ENCODE measurements at regions not wholly inside any gene's neighbourhood (a gene's known extent, or its start where the extent isn't known, plus 50 kb on each side); places are given as distances from the start of the nearest gene placed in this dataset.
"Not testable (repeated sequence)": the region's sequence is repeated elsewhere in the genome, so short reads cannot be mapped to it uniquely, and the experiment has no call there.

DNA sequence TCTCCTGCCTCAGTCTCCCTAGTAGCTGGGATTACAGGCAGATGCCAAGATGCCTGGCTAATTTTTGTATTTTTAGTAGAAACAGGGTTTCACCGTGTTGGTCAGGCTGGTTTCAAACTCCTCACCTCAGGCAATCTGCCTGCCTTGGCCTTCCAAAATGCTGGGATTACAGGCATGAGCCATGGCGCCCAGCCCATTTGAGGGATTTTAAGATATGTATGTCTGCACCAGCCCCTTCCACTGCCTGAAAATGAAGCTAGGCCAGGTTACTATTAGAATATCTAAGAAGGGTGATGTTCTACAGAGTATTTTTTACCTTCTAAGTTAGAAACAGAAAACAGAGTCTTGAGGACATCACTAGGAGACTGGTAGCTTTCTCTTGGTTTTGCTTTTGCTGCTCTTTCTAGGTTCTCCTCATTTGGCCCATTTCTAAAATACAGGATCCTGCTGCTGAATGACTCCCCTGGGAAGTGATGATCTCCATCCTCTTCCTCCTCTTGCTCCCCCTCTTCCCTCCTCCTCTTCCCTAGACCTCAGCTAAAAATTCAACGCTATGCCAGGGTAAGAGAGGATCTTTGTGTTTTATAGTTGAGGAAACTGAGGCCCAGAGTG lies 118.5 kb downstream of the MYCN start:
- no peak for DNase-seq

GRCh38 chr2:16058256-16058655 lies 117.9 kb downstream of the MYCN start:
- DNase-seq, result no peak

DNA sequence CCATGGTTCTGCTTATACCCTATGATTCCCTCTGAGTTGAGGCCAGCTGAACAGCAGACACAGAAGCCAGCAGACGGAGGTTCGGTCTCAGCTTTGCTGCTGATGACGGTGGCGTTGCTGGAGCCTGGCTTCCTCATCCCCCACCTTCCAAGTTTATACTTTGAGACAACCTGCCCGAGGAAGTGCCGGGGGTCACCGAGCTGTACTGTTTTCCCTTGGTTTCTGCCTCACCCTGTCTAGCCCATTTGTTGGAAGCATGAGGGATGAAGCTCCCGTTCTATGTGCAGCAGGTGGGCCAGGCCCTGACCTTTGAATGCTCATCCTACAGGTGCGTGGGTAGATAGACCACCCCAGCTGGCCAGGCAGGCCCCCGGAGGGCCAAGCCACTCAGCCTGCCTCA lies 117.3 kb downstream of the MYCN start:
- DNase-seq, result no peak

- no peak for DNase-seq
Observed at GRCh38 chr2:16055848-16056580, 115.7 kb downstream of the MYCN start.

DNA sequence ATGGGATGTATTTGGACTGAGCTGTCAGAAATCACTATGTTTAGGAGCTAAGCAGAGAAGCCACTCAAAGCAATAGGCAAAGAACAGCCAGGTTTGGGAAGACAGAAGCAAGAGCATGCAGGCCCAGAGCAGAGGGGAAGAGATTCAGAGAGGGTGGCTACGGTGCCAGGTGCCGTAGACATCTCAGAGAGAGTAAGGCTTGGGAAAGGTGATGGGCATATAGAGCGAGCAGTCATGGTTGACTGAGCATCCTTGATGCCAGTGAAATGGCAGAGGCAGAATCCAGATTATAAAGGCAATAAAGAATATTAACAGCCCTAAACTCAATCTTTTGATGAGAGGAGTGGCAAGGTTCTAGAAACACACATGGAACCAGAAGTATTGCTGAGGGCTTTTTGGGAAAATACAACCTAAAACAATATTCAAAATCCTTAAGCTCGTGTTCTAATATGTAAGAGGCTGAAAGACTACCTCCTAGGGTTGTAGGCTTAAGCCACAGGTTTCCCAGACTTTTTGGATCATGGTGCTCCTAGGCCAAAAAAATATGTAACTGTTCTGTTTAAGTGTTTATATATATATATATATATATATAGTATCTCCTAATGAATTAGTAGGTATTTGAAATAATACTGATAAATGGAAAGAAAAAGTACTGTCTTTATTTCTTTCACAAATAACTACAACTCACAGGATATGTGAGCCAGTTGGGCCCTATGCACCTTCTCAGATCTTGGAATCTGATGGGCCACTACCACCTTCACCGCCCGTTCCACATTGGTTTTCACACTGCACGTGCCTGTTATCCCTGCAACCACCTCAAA lies 113.3 kb downstream of the MYCN start:
- DNase-seq, result no peak

- DNase-seq, result not testable (repeated sequence)
Observed at GRCh38 chr2:16052571-16053052, 112.3 kb downstream of the MYCN start.

DNA sequence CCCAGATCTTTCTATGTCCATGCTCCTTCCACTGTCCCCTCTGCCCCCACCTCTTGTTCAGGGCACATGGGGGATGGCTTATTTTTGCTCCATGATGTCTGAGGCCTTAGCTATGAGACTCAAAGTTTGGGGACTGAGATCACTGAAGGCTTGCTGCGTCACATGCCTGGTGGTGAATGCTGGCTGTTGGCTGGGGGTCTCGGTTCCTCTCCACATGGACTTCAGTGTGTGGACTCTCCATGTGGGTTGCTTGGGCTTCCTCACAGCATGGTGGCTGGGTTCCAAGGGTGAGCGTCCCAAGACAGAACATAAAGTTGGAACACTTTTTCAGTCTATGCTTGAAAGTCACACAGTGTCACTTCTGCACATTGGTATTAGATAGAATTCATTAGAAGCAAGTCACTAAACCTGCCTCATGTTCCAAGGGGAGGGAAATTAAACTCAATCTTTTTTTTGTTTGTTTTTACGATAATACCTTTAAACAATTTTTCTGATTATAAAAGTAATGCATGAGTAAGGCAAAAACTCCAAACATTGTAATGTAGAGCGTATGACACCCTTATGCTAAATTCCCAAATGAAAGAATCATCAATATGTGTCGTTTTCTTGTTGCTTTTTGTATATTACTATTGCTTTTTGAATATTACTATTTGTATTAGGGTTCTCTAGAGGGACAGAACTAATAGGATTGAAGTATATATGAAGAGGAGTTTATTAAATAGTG lies 111.7 kb downstream of the MYCN start:
- no peak for DNase-seq

DNA sequence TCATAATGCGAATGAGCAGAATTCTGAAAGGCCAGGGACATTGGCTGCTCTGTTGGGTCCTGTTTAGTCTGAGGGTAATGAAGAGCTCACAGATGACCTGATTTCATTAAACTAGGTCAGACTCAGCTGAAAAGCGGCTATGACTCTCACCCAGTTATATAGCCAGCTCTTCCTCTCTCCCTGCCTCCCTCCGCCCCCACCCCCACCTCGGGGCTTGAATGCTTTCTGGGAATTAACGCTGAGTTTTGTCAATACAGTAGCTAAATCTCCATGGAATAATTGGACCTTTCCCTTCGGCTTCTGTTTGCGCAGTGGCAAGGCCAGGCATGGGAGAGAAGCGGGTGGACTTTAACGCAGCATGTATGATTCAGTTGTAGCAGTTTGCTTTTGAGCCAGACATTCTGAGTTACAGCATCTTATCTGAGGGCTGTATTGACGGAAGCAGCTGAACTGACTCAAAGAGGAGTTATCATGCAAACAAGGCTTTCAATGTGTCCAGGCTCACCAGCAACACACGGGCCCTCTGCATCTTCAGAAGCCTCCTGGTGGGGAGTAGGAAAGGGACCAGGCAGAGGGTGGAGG lies 110.6 kb downstream of the MYCN start:
- DNase-seq, result no peak

DNA sequence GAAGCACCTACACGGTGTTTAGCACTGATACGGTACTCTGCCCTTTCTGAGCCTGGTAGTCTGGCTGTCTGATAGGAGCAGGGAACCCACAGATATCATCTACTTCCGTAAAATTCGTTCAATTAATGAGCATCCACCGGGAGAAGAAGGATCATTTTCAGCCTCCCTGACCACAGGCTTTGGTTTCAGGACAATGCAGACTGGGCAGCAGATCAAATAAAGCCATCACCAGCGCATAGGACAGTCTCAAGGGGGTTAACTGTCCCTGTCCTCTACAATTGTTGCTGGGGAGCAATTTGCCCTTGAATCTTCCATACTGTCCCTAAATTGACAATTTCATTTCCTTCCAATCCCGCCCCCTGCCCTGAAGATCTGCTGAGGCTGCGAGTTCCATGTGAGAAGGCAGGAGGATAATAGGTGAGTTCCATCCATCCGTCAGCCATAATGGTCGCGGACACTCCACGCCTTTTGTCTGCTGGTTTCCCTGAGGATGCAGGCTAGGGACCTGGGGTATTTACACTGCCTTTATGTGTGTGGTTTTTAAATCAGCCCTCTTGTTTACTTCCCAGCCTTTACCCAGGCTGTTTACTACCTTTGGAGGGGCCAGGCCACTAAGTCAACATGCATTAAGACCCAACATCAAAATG lies 110.0 kb downstream of the MYCN start:
- DNase-seq, result no peak

DNA sequence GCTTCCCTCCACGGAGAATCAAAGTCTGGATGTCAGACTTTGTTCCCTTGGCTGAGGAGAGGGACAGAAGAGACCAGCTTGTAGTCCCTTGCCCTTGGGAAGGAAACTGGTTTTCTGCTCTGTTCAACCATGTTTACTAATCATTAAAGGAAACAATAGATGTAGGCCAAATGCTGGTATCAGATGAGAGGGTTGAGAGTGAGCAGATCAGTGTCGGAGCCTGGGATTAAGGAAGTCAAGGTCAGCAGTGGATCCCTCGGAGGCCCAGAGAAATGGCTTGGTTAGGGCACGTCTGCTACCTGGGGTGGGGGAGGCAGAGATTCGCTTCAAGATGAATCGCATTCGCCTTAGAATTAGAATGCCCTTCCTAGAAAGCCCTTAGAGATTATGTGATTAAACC lies 109.1 kb downstream of the MYCN start:
- DNase-seq, result no peak

DNA sequence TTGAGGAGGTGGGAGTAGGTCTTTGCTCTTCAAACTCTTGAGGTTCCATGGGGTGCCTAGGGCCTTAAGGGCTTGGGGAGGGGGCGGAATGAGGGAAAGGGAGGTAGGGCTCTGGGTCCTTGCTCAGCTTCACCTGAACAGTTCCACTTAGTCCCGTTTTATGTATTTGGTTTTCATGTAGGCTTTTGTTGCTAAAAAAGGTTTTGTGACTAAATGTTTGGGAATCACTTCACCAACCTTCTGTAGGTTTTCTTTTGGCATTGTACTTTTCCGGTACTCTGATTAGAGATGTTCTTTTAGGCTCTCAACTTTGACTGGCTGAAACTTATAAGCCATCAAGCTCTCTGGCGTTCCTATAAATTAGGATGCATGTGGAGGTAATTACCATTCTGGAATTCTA lies 108.1 kb downstream of the MYCN start:
- DNase-seq, result no peak

- DNase-seq, result no peak
Observed at GRCh38 chr2:16047701-16048100, 107.4 kb downstream of the MYCN start.

- no peak for DNase-seq
Observed at GRCh38 chr2:16046649-16047048, 106.3 kb downstream of the MYCN start.

DNA sequence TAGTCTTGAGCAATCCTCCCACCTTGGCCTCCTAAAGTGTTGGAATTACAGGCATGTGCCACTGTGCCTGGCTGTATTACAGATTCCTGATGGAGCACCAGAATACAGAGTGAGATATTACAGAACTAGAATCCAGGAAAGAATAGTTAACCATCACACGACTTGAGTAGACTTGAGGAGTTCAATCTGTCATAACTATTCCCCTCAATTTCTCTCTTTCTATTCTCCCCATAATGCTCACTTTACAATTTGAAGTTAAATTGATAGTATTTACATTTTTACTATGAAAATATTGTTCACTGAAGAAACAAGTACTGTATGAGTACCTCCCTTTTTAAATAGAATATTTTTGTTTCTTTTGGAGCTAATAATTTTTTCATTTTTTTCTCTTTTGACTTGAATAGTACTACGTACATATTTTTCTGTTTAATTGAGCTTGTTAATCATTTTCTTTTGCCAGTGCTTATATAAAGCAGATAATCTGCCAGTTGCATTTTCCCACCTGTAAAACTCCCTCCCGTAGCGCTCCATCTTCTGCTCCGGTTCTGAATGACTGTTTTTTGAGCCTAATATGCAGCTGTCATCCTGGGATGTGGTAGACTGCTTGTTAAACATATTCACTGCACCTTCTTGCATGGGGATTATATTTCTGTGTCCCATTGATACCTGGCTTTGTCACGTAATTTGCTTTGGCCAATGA lies 105.5 kb downstream of the MYCN start:
- no peak for DNase-seq

DNA sequence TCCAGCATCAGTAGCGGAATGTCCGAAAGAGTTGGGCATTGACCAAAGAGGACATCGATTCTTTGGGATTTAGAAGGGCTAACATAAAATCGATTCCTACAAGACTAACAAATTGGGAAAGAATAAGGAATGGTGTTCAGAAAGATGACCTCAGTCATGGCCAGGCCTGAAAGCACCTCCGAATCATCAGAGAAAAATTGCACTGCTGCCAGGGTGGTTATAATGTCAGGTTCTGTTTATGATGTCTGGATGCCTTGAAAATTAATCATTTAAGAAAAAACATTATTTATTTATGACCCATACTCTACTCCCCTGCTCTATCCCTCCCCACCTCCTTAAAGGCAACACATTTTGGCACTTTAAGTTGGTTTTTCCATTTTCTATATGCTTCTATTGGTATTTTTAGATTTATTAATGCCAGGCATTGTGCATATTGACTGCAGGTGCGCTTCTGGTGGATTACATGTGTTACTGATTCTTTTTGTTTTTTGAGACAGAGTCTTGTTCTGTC lies 104.7 kb downstream of the MYCN start:
- no peak for DNase-seq

DNA sequence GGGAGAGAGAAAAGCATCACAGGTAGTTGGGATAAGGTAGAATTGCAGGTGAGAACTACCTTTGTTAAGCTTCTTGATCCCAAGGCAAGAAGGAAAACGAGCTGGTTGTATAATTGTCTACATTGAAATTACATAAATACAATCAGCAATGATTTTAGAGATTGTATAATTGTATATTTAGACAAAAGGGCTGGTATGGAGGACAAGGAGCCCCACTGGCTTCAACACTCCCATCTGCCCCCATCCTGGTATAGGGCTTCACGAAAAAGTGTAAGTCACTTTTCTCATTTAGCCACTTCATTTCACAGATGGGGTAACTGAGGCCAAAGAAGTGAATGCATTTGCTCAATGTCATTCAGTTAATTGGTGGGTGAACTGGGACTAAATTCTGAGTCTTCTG lies 103.3 kb downstream of the MYCN start:
- no peak for DNase-seq

- DNase-seq, result no peak
Observed at GRCh38 chr2:16043192-16043591, 102.8 kb downstream of the MYCN start.

DNA sequence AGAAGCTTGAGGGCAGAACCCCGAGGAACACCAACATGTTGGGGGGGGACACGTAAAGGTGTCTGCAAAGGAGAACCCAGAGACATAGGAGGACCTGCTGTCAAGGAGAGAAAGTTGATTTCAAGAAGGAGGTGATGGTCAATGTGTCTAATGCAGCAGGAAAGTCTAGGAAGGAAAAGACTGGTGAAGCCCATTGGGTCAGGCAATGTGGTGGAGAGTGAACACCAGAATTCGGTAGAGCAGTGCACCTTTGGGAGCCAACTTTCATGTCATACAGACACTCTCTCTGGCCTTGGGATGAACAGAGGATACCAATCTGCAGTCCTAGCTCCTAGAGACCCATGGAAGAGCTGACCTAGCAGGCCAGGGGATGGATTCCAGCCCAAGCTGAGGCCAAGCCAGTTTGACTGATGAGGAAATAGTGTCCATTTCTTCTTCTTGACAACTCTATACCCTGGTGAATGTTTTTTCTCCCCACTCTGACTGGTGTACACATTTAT lies 101.9 kb downstream of the MYCN start:
- no peak for DNase-seq

DNA sequence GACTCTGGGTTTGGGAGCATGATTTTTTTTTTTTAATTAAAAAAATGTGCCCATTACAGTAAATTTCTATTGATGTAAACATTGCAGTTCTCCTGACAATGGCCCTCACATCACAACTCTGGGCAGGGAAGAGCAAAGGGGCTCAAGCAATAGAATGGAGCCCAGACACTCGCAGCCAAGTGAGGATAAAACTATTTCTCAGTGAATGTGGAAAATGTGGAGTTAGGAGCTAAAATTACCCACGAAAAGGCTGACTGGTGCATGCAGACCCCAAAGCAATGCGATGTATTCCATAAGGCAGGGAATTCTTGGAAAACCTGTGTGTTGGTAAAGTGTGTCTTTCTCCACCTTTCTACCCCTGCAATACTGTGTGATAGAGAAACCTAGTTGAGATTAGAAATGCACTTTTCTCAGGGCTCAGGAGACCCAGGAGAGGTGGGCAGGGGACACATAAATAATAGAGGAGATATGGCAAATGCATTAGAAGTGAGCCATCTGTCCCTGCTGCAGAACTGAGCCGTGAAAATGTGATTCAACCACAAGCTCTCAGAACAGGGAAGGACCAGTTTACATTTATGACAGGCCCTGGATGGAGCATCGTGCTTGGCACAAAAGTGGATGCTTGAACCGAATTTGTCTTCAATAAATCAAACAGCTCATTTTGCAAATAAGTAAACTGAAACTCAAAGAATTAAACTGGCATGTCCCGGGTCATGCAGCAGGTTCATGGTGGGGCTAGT lies 100.1 kb downstream of the MYCN start:
- DNase-seq, result no peak

- DNase-seq, result no peak
Observed at GRCh38 chr2:16039823-16040222, 99.5 kb downstream of the MYCN start.
